Lower leg skin (tissue), 4 donors: ENCODE measurements at regions not wholly inside any gene's neighbourhood (a gene's known extent, or its start where the extent isn't known, plus 50 kb on each side); places are given as distances from the start of the nearest gene placed in this dataset.
A peak's percentile ranks its signal among the peaks of the same experiment; 100 is the strongest.

ENCODE experiments used
- DNase-seq, 2 donors: peaks; one replicate each; pipeline ENCODE4 v3.0.0-alpha.2; 2019; ENCODE audit warnings: low spot score in 2 of 2
- H3K4me3 ChIP-seq: fragments of 200-600 bp; sonication (generic); 2 replicates; pipeline ENCODE4 v1.5.1; 2017; ENCODE audit warnings: mild to moderate bottlenecking, low read depth; ENCODE audit not compliant: poor library complexity, severe bottlenecking
- CTCF ChIP-seq, 3 donors: fragments of 450-650 bp; IDR thresholded peaks; one replicate each; pipeline ENCODE4 v1.5.1; 2016; ENCODE audit warnings: antibody characterized with exemption in 3 of 3, mild to moderate bottlenecking in 3 of 3, moderate library complexity in 2 of 3
- POLR2A ChIP-seq, 2 donors: fragments of 450-650 bp; IDR thresholded peaks; one replicate each; pipeline ENCODE4 v1.6.1; 2016 to 2017; ENCODE audit warnings: antibody characterized with exemption in 2 of 2, mild to moderate bottlenecking in 1 of 2, moderate library complexity in 1 of 2
- WGBS, 2 donors: methylation state at CpG; one replicate each; pipeline ENCODE4 v1.1.5; 2018; 5-methylcytosine and 5-hydroxymethylcytosine counted together
- intact Hi-C: fragments of 100-400 bp; cut with DNase I; formaldehyde crosslinking; loops from one replicate; pipeline ENCODE4 v1.15.0; 2023; ENCODE audit warnings: low total_unique reads

- intact Hi-C loops = no loop called here
- no peak for TF ChIP-seq CTCF (IDR thresholded peaks at IDR 0.05)
- TF ChIP-seq POLR2A (IDR thresholded peaks at IDR 0.05) = no peak
- WGBS, 2 donors = 70 to 77% methylated on average over 3 of the region's 3 CpGs
- DNase-seq = no peak
- H3K4me3 ChIP-seq = no peak overlapping the region
Measured at GRCh38 chr5:109496112-109496511, 86.3 kb upstream of the PJA2 start.

- intact Hi-C loops = no loop called here
- no peak overlapping the region for H3K4me3 ChIP-seq
- no peak for DNase-seq
- 97 to 98% methylated on average over 47 to 57 of the region's 65 CpGs for WGBS, 2 donors
- TF ChIP-seq CTCF (IDR thresholded peaks at IDR 0.05) (no peak), POLR2A (IDR thresholded peaks at IDR 0.05) (no peak)
Measured at GRCh38 chr5:109487753-109488420, 78.1 kb upstream of the PJA2 start.

GRCh38 chr5:109486200-109486804, 76.5 kb upstream of the PJA2 start:
- H3K4me3 ChIP-seq = no peak overlapping the region
- intact Hi-C loops = no loop called here
- 79 to 80% methylated on average over 10 of the region's 10 CpGs for WGBS, 2 donors
- TF ChIP-seq CTCF (IDR thresholded peaks at IDR 0.05) (no peak), POLR2A (IDR thresholded peaks at IDR 0.05) (no peak)
- no peak for DNase-seq

GRCh38 chr5:109485030-109485429, 75.3 kb upstream of the PJA2 start:
- DNase-seq = peak; percentile 38 to 87
- intact Hi-C loops = no loop called here
- 27 to 29% methylated on average over 8 of the region's 8 CpGs for WGBS, 2 donors
- TF ChIP-seq POLR2A (IDR thresholded peaks at IDR 0.05) (no peak), CTCF (IDR thresholded peaks at IDR 0.05) (no peak)
- H3K4me3 ChIP-seq = no peak overlapping the region

- WGBS, 2 donors = 38 to 39% methylated on average over 3 of the region's 3 CpGs
- intact Hi-C loops = no loop called here
- DNase-seq = no peak
- no peak overlapping the region for H3K4me3 ChIP-seq
- TF ChIP-seq POLR2A (IDR thresholded peaks at IDR 0.05) (no peak), CTCF (IDR thresholded peaks at IDR 0.05) (no peak)
Measured at GRCh38 chr5:109484597-109484996, 74.8 kb upstream of the PJA2 start.
